Activated naive CD4-positive, alpha-beta T cell treated with anti-CD3 and anti-CD28 coated beads, Interleukin-2, amount 10 ng/mL, durations not matched to agents 7 days and 5 days (primary cell): ENCODE measurements at regions not wholly inside any gene's neighbourhood (a gene's known extent, or its start where the extent isn't known, plus 50 kb on each side); places are given as distances from the start of the nearest gene placed in this dataset.

Source experiments
- CTCF ChIA-PET: fragments of 350-600 bp; sonication (Branson Sonifier 250); formaldehyde crosslinking; loops from one replicate; lab custom pipeline; 2021; ENCODE audit warnings: antibody characterized with exemption; lab: Charles Lee
- DNase-seq: peaks from one replicate; pipeline ENCODE4 v3.0.0-alpha.2; 2020
- H3K27ac Mint-ChIP-seq: one replicate; pipeline ENCODE4 v1.8.0; 2021; ENCODE audit warnings: mild to moderate bottlenecking, moderate library complexity, mixed read lengths
- H3K27me3 Mint-ChIP-seq: one replicate; pipeline ENCODE4 v1.8.0; 2021; ENCODE audit warnings: mild to moderate bottlenecking, mixed read lengths
- H3K36me3 Mint-ChIP-seq: one replicate; pipeline ENCODE4 v1.8.0; 2021; ENCODE audit warnings: mixed read lengths
- H3K4me1 Mint-ChIP-seq: one replicate; pipeline ENCODE4 v1.8.0; 2021; ENCODE audit warnings: mixed read lengths
- H3K4me3 Mint-ChIP-seq: one replicate; pipeline ENCODE4 v1.8.0; 2021; ENCODE audit warnings: mild to moderate bottlenecking, moderate library complexity, mixed read lengths
- H3K9me3 Mint-ChIP-seq: one replicate; pipeline ENCODE4 v1.8.0; 2021; ENCODE audit warnings: mixed read lengths

DNA sequence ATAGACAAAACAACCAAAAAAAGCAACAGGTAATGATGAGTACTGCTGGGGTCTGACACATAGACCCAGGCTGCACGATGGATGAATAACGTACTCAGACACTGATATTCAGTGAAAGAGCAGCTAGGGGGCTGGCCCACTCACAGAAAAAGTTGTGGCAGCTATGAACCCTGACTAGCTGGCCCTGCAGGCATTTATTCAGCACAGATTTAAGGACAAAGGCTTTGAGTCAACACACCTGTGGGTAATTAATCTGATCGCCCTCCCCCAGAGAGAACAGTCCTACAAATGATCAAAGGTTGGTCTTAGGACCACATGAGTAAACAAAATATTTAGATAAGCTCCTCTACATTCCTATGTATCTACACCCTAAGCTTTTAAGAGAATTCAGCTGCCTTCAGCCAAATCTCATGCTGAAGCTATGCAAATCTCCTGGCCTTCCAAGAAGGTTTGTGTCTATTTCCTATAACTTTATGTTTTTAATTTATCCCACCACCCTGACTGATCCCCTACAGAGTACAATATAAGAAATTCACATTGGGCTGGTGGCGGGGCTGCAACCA lies 81.7 kb upstream of the NXT1 start:
- H3K27me3 Mint-ChIP-seq, result no peaks in the 10 kb centered on the region
- CTCF ChIA-PET, result no interaction called here
- H3K36me3 Mint-ChIP-seq, result no peaks in the 10 kb centered on the region
- no peak overlapping the region for H3K4me3 Mint-ChIP-seq
- no peaks in the 10 kb centered on the region for H3K4me1 Mint-ChIP-seq
- H3K9me3 Mint-ChIP-seq, result peaks cover 8% of the 10 kb centered on the region
- no peak overlapping the region for H3K27ac Mint-ChIP-seq
- no peak for DNase-seq

DNA sequence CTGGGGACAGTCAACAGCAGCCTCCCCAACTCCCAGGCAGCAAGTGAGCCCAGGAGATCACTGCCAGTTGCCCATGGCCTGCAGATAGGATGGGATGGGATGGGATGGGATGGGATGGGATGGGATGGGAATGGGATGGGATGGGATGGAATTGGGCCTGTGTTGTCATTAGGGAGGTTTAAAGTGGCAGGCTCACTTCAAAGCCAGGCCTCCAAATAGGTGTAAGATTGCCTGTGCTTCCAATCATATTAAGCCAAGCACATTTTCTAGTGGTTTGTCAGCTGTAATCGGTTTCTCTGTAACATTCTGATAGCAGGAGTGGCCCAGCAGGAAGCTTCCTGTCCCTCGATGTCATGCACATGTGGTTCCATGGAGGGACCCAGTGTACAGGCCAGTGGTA lies 82.7 kb upstream of the NXT1 start:
- H3K36me3 Mint-ChIP-seq, result no peaks in the 10 kb centered on the region
- no peaks in the 10 kb centered on the region for H3K4me1 Mint-ChIP-seq
- peaks cover 12% of the 10 kb centered on the region for H3K9me3 Mint-ChIP-seq
- H3K4me3 Mint-ChIP-seq, result no peak overlapping the region
- no peak overlapping the region for H3K27ac Mint-ChIP-seq
- no peaks in the 10 kb centered on the region for H3K27me3 Mint-ChIP-seq
- CTCF ChIA-PET, result no interaction called here
- no peak for DNase-seq

DNA sequence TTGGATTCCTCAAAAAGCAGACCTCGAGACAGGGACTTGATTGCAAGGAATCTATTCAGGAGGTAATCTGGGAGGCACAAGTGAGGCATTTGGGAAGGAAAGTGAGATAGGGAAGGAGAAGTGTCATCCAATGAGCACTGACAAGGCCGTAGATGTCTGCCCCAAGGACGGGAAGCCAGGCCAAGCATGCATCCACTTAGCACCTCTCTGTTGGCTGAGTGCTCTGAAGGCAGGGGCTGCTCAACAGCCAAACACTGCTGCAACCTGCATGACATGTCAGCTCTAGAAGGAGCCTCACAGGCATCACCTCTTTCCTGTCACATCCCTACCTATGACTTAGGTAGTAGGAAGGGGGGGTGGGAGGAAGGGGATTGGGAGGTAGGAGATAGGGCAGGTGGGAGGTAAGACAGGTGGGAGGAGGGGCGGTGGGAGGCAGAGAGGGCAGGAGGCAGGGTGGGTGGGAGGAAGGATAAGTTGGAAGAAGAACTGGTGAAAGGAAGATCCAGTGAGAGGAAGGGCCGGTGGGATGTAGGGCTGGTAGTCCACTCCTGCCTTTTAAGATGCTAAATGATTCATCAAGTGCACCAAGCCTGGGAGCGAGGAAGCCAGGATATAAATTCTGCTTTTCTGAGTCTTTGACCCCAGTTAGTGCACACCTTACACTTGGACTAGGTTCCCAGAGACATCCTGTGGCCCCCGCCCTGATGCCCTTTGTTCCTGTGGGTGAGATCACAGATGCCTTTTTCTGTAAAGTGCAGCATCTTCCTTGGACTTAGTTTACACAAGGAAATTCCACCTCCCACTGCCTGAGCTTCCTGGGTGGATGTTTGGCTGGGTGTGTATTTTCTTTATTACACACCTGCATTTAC lies 83.8 kb upstream of the NXT1 start:
- CTCF ChIA-PET, result no interaction called here
- H3K27ac Mint-ChIP-seq, result no peak overlapping the region
- DNase-seq, result no peak
- H3K36me3 Mint-ChIP-seq, result no peaks in the 10 kb centered on the region
- no peak overlapping the region for H3K4me3 Mint-ChIP-seq
- H3K4me1 Mint-ChIP-seq, result no peaks in the 10 kb centered on the region
- no peaks in the 10 kb centered on the region for H3K27me3 Mint-ChIP-seq
- peaks cover 12% of the 10 kb centered on the region for H3K9me3 Mint-ChIP-seq

DNA sequence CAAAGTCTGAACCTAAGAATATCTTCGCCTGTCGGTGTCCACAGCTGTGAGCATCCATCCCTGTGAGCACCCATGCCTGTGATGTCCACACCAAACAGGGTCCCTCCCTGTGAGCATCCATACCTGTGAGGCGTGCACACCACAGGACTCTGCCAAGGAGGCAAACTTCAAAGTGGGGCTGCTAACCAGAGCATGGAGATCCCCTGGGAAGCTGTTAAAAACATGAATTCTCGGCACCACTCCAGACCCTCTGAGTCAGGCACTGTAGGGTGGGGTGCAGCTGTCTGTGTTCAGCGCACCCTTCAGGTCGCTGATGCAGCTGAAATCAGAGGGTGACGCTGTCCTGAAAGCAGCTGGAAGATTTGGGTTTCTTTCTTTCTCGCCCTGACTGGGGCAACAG lies 85.4 kb upstream of the NXT1 start:
- no peak overlapping the region for H3K4me3 Mint-ChIP-seq
- H3K36me3 Mint-ChIP-seq, result no peaks in the 10 kb centered on the region
- CTCF ChIA-PET, result interaction anchor here (1.3 kb wide), 1 partner anchor 30 kb away, joined by 3 read pairs; no protein-coding TSS in a partner anchor
- DNase-seq, result no peak
- H3K27ac Mint-ChIP-seq, result no peak overlapping the region
- H3K9me3 Mint-ChIP-seq, result peaks cover 12% of the 10 kb centered on the region
- H3K4me1 Mint-ChIP-seq, result no peaks in the 10 kb centered on the region
- H3K27me3 Mint-ChIP-seq, result no peaks in the 10 kb centered on the region

GRCh38 chr20:23264545-23264944 lies 86.0 kb upstream of the NXT1 start:
- no peak overlapping the region for H3K27ac Mint-ChIP-seq
- CTCF ChIA-PET, result interaction anchor here (1.3 kb wide), 1 partner anchor 29 kb away, joined by 3 read pairs; no protein-coding TSS in a partner anchor
- no peaks in the 10 kb centered on the region for H3K36me3 Mint-ChIP-seq
- no peaks in the 10 kb centered on the region for H3K27me3 Mint-ChIP-seq
- no peak for DNase-seq
- peaks cover 12% of the 10 kb centered on the region for H3K9me3 Mint-ChIP-seq
- H3K4me3 Mint-ChIP-seq, result no peak overlapping the region
- H3K4me1 Mint-ChIP-seq, result no peaks in the 10 kb centered on the region

DNA sequence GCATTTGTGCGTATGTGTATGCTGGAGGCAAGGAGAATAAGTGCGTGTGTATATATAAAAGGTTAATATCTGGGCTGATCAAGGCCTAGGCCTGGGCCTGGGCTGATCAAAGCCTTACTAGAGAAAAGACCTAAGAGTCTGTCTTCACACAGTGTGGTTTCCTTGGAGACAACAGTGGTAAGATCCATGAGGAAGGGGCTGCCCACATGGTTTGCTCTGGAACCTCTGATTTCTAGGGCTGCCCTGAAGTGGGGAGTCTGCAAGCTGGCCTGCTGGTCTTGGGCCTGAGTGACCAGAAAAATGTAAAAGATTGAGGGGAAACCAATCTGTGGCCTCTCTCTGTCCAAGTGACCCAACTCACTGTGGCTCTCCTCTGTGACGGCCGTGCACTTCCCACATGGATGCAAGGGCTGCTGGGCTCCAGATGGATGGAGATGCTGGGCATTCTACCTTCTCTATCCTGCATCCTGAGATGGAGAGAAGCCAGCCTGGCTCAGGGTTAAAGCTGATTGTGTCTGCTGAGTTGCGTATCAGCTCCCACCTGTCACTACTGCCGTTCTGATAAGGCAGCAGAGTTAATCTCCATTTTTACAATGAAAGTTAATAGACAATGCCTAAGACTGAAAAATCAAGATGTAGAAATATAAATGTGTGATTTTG lies 90.3 kb upstream of the NXT1 start:
- Mint-ChIP-seq H3K27me3 (no peaks in the 10 kb centered on the region), H3K9me3 (peaks cover 4% of the 10 kb centered on the region), H3K27ac (no peak overlapping the region), H3K4me3 (no peak overlapping the region), H3K4me1 (no peaks in the 10 kb centered on the region), H3K36me3 (no peaks in the 10 kb centered on the region)
- CTCF ChIA-PET, result no interaction called here
- no peak for DNase-seq

DNA sequence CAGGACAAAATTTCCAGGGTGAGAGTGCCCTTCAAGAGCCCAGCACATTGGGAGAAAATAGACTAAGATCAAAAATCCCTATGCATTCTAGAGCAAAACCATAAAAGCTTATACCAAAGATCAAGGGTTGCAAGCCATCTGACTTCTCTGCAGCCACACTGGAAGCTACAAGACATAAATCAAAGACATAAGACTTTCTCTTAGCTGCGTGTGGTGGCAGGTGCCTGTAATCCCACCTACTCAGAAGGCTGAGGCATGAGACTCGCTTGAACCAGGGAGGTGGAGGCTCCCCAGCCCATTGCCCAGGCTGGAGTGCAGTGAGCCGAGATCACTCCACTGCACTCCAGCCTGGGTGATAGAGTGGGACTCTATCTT lies 91.9 kb upstream of the NXT1 start:
- CTCF ChIA-PET, result no interaction called here

GRCh38 chr20:23257848-23258746 lies 92.5 kb upstream of the NXT1 start:
- CTCF ChIA-PET, result no interaction called here

More for the DNA sequence above, 91.9 kb upstream of the NXT1 start:
- Mint-ChIP-seq H3K9me3 (peaks cover 4% of the 10 kb centered on the region), H3K36me3 (no peaks in the 10 kb centered on the region), H3K4me3 (no peak overlapping the region), H3K27ac (no peak overlapping the region), H3K4me1 (no peaks in the 10 kb centered on the region), H3K27me3 (peaks cover 3% of the 10 kb centered on the region)
- DNase-seq, result no peak

DNA sequence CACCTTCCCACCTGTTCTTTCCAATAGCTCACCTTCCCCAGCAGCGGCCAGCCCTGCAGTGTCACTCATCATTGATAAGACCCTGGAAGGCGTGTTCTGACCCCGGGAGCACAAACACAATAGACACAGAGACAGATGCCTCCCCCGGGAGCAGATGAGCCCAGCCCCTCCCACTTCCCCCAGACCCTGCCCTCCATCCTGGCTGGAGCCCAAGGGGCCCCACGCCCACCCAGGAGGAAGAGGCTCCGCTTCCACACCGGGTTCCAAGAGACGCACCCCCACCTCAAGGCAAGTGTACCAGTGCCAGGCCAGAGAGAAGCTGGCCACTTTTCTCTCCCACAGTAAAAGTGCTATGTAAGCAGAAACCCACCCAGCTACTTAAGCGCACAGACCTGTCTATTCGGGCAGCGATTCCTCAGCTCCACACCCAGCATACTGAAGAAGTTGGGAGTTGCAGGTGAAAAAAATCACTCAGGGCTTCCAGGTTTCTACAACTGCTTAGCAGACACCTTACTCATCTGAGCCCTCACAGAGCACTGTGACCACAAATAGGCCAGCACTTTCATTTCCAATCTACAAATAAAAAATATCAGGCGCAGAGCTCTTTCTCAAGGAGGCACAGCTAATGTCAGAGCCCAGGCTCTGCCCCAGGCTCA lies 93.4 kb upstream of the NXT1 start:
- peaks cover 3% of the 10 kb centered on the region for H3K27me3 Mint-ChIP-seq
- H3K27ac Mint-ChIP-seq, result no peak overlapping the region
- no peak overlapping the region for H3K4me3 Mint-ChIP-seq
- H3K4me1 Mint-ChIP-seq, result no peaks in the 10 kb centered on the region
- CTCF ChIA-PET, result interaction anchor here (0.6 kb wide), 1 partner anchor 11 kb away, joined by 3 read pairs; no protein-coding TSS in a partner anchor
- no peaks in the 10 kb centered on the region for H3K9me3 Mint-ChIP-seq
- no peak for DNase-seq
- no peaks in the 10 kb centered on the region for H3K36me3 Mint-ChIP-seq

More at GRCh38 chr20:23257848-23258746, 92.5 kb upstream of the NXT1 start:
- no peak overlapping the region for H3K4me3 Mint-ChIP-seq
- no peak for DNase-seq
- no peaks in the 10 kb centered on the region for H3K9me3 Mint-ChIP-seq
- peaks cover 3% of the 10 kb centered on the region for H3K27me3 Mint-ChIP-seq
- H3K27ac Mint-ChIP-seq, result no peak overlapping the region
- H3K4me1 Mint-ChIP-seq, result no peaks in the 10 kb centered on the region
- H3K36me3 Mint-ChIP-seq, result no peaks in the 10 kb centered on the region

- DNase-seq, result no peak
Measured at GRCh38 chr20:23255716-23256385, 94.7 kb upstream of the NXT1 start.

GRCh38 chr20:23255106-23255505 lies 95.5 kb upstream of the NXT1 start:
- peaks cover 3% of the 10 kb centered on the region for H3K27me3 Mint-ChIP-seq
- no peaks in the 10 kb centered on the region for H3K9me3 Mint-ChIP-seq
- no peaks in the 10 kb centered on the region for H3K36me3 Mint-ChIP-seq
- H3K4me1 Mint-ChIP-seq, result no peaks in the 10 kb centered on the region
- H3K4me3 Mint-ChIP-seq, result no peak overlapping the region
- H3K27ac Mint-ChIP-seq, result no peak overlapping the region
- CTCF ChIA-PET, result no interaction called here
- DNase-seq, result no peak

More at GRCh38 chr20:23255716-23256385, 94.7 kb upstream of the NXT1 start:
- H3K9me3 Mint-ChIP-seq, result no peaks in the 10 kb centered on the region
- H3K27ac Mint-ChIP-seq, result no peak overlapping the region
- no peaks in the 10 kb centered on the region for H3K36me3 Mint-ChIP-seq
- H3K27me3 Mint-ChIP-seq, result peaks cover 3% of the 10 kb centered on the region
- no peaks in the 10 kb centered on the region for H3K4me1 Mint-ChIP-seq
- CTCF ChIA-PET, result no interaction called here
- no peak overlapping the region for H3K4me3 Mint-ChIP-seq

GRCh38 chr20:23254505-23254904 lies 96.1 kb upstream of the NXT1 start:
- Mint-ChIP-seq H3K36me3 (no peaks in the 10 kb centered on the region), H3K4me1 (no peaks in the 10 kb centered on the region), H3K27ac (no peak overlapping the region), H3K9me3 (no peaks in the 10 kb centered on the region), H3K27me3 (peaks cover 3% of the 10 kb centered on the region), H3K4me3 (no peak overlapping the region)
- CTCF ChIA-PET, result no interaction called here
- DNase-seq, result no peak

GRCh38 chr20:23254034-23254433 lies 96.6 kb upstream of the NXT1 start:
- Mint-ChIP-seq H3K27me3 (peaks cover 3% of the 10 kb centered on the region), H3K36me3 (no peaks in the 10 kb centered on the region), H3K27ac (no peak overlapping the region), H3K9me3 (no peaks in the 10 kb centered on the region), H3K4me1 (no peaks in the 10 kb centered on the region), H3K4me3 (no peak overlapping the region)
- DNase-seq, result no peak
- CTCF ChIA-PET, result no interaction called here
